ENCODE measurements at regions not wholly inside any gene's neighbourhood (a gene's known extent, or its start where the extent isn't known, plus 50 kb on each side); places are given as distances from the start of the nearest gene placed in this dataset.
"Not testable (repeated sequence)": the region's sequence is repeated elsewhere in the genome, so short reads cannot be mapped to it uniquely, and the experiment has no call there.

DNA sequence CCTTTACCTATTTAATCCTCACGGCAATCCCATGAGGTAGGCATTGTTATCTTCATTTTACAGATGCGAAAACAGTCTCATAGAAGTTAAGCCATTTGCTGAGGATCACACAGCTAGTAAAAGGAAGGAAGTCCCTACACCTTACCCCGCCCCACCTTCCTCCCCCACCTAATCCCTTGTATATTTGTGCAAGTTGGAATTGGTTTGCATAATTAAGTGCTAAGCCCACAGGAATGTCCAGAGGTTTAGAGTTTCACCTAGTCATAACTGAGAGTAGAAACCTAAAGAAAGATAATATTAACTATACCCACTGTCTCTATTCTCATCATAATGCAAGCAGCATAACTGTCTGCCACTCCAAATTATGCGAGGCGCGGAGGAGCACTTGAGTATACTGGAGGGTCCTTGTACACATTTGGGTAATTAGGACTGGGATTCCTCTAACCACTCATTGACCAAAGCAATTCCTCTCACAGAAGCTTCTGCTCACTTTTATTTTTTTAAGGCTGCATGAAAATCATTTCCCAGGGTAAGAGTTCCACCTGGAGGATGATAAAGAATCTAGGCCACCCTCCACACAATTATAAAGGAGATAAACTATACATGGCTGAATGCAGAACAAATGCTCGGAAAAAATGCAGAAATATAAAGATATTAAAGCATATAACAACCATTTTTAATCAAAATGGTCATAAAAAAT is 199.9 kb downstream of the FAM181B start:
- DNase-seq, result no peak

DNA sequence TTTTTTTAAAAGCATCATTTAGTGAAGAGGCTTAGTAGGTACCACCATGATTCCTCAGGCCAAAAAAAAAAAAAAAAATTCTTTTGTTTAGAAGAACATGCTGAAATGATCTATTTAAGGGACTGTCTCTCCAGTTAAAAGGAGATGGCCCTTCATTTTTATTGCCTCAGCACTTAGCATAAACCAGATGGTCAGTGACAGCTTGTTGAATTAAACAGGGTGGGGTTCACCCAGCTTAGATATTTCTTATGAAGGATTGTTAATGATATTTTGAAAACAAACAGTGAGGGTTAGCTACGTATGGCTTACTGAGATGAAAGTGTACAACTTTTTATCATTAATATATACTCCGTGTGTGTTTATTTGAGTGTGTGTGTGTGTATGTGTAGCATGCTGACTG is 203.7 kb downstream of the FAM181B start:
- no peak for DNase-seq

DNA sequence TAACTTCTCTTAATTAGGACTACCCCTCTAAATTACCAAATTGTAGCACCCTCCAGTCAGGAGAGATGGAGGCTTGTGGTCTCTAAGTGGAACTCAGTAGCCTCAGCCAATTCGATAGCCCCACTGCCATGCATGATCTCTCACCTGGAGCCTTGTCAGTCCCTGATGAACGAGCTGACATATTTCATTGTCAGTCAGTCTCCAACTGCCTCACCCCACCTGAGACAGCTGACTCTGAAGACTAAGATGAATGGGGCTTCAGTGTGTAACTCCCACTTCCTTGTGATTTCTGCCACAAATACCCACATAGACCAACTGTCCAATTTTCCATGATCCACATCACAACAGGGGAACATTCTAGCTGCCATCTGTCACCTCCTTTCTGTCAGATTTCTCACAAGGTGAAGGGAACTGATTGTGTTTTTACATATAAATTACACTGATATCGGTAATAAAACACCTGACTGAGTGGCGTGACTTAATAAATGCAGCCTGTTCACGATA is 206.5 kb downstream of the FAM181B start:
- DNase-seq, result no peak

DNA sequence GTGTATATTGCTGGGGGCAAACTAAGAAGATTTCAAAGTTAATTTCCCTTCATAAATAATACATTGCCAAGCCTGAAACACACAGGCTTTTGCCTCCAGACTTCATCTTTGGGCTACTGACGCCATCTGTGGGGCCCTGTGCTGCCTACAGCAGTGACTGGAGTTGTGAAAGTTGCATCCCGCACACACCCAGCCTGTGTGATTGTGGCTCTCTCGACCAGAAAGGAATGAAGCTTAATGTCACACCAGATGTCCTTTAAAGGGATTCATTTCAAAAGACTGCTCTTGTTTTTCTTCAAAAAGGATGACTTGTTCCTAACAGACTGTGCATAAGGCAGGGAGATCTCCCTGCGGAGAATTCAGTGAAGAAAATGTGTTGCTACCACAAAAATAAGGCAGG is 210.5 kb downstream of the FAM181B start:
- no peak for DNase-seq

DNA sequence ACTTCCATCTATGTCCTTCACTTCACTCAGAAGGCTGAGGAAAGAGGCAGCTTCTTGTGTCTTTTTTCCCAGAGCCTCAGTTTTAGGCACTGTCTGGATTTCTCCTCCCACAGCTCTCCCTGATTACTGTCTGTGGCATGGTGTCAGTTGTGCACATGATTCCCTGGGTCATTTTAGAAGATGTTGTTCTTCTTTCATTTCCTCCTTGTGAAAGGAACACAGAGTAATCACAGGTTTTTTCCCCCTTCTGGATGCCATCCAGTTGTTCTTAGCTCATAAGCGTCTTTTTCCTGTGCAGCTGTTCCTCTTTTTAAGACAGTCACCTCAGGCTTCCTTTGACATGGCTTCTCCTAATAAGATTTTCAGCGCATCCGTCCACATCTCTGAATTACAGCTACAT is 212.2 kb downstream of the FAM181B start:
- DNase-seq, result no peak

DNA sequence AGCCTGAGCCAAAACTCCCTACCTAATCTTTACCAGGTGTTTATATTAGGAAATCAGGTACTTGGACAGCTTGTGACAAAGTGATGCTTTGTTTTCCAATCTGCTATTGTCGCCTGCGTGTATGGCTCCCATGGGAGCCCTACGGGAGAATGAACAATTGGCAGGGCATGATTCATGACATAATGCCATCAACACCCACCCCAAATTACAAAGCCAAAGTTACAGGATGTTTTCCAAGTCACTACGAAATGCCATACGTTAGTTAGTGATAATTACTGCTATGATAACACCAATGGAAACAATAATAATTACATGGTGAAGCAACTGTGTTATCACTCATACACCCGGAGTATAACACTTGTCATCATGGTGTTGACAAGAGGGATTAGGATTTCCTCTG is 226.4 kb downstream of the FAM181B start:
- DNase-seq, result no peak

DNA sequence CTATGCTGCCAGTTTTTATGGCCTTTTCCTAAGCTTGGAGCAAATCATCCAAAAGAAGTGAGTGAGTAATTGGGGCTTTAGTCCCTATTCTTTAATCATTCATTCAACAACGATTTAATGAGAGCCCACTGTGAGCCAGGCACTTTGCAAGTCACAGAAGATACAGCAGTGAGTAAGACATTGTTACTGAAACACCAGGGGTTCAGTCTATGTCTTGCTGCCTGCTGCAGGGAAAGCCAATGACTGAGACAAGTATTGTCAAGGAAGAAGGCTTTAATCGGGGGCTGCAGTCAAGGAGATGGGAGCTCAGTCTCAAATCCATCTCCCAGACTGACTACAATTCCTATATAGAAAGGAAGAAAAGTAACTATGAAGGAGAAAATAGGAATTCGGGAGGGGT is 228.3 kb downstream of the FAM181B start:
- DNase-seq, result no peak

DNA sequence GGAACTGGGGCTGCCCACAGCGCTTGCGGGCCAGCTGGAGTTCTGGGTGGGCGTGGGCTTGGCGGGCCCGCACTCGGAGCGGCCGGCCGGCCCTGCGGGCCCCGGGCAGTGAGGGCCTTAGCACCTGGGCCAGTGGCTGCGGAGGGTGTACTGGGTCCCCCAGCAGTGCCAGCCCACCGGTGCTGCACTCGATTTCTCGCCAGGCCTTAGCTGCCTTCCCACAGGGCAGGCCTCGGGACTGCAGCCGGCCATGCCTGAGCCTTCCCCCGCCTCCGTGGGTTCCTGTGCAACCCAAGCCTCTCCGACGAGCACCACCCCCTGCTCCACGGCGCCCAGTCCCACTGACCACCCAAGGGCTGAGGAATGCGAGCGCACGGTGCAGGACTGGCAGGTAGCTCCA is 232.5 kb downstream of the FAM181B start:
- not testable (repeated sequence) for DNase-seq

DNA sequence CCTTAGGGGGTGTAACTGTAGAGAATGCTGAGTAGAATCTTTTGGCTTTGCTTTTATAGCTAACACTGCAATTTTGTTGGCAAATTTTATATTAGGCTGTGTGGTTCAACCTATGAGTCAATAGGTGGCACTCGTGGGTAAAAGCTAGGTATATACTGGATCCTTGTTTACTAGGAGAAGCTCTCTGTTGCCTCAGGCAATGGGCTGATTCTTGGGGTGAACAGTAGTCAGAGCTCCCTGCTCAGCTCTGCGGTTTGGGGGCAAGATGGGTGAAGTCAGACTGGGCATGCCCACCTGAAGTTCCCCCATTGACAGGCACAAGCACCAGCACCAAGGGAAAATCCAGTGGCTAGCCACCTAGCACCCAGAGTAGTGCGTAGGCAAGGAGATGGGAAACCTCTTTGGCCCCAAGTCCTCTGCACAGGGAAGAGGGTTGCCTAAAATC is 238.7 kb downstream of the FAM181B start:
- DNase-seq, result no peak

DNA sequence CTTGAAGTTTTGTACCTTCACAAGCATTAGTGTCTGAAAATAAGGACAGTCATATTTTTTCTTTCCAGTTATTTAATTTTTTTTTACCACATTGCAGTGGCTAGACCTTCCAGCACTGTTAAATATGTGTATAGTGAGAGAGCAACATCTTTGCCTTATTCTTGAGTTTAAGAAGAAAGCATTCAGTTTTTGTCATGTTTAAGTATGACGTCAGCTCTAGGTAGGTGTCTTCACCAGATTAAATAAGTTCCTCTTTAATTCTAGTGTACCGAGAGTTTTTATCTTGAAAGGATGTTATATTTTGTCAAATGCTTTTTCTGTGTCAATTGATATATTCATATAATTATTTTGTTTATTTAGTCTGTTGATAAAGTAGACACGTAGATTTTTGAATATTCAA is 258.8 kb downstream of the FAM181B start:
- DNase-seq, result no peak

DNA sequence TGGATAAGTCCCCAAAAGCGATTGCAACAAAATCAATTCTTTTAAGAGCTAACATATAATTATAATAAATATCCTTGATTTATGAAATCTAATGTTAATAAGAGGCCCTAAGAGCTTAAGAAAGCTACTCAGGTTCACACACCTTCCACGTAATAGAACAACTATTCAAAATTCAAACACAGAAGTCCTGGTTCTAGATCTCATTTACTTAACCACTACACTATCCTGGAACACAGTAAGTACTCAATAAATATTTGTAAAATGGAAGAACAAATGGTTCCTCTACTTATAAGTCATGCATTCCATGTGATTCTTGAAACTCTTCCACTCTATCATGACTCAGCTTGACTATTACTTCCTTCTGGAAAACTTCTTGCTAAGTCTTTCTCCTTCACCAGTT is 268.2 kb downstream of the FAM181B start:
- DNase-seq, result no peak

DNA sequence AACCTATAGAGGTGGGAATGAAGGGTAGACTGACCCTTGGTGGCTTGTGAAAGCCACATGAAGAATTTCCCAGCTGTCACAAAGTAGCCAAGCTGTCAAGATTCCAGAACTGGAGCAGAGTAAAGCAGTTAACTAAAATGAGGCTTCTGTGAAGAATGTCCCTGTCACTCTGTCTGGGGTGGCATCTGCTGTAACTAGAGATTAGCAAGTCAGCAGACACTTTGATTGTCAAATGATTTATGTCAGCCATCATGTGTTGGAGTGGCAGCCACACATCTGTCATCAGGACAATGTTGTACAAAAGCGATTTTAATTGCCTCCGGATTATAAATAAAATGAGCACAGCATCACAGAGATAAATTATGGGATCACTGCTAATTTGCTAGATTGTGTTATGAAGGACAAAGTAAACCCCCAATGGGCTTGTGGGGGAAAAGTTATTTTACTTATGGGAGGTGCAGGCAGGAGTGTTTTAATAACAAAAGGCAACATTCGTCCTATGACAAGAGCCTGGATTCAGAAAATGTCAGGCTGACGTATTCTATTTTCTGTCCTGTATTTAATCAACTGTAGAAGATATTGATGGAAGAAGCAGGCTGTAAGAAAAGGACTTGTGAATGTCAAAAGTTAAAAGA is 270.9 kb downstream of the FAM181B start:
- DNase-seq, result no peak

DNA sequence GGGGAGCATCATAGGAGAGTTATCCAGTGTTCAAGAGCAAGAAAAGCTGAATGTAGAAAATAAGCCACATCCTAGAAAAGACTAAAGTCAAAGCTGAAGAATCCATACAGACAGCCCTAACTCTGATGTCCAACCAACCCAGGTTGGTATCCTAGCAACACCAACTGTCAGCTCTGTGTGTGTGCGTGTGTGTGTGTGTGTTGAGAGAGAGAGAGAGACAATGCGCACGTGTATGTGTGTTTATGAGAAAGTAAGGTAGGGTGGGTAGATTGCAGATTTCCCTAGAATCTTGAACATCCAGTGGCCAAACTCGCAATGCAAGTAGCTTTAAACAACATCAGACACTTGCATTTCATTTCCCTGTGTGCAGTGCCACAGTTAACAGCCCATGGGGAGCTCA is 274.9 kb downstream of the FAM181B start:
- no peak for DNase-seq

DNA sequence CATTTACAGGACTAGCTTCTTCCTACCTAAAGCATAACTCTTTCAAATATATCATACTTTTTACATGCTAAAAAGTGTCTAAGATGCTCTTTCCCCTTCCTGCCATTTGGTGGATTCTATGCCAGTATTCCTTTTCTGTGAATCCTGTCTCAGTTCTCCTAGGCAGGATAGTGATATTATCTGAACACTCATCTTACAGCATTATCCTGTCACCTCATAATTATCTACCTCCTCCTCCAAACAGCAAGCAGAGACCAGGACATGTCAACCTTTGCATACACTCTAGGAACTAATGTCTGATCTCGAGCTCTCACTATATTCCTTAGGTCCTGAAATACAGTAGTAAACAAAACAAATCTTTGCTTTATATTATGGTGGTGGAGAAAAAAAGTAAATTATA is 275.5 kb downstream of the FAM181B start:
- DNase-seq, result no peak

DNA sequence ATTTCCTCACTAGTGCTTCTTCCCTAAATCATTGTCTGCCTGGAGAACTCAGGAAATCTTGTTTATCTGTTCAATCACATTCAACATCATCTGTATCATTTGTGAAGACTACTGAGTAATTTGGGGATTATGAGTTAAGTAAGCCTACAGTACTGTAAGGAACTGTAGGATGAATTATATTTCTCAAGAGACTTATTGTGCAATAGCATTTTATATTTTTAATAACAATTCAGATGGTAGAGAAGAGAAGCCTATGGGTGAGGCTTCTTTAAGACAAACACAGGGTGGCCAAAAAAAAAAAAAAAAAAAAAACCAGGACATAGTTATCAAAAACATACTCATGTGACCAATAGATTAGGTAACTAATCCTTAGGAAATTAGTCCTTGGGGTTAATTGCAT is 282.7 kb downstream of the FAM181B start:
- DNase-seq, result no peak

DNA sequence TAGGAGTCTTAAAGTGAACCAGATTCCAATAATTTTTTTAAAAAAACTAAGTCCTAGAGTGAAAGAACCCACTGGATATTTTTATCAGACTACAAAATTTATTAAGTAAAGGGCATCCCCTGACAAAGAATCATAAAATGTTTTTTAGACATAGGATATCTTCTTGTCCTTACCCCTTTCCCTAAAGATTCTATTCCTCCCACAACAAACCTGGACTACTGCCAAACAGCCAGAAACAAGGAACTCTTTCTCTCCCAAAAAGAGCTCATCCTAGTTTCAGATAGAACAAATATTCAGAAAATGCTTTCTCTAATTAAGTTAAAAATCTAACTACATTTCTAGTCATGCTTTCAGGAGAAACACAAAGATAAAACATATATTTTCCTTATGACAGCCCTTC is 327.1 kb downstream of the FAM181B start:
- DNase-seq, result no peak

DNA sequence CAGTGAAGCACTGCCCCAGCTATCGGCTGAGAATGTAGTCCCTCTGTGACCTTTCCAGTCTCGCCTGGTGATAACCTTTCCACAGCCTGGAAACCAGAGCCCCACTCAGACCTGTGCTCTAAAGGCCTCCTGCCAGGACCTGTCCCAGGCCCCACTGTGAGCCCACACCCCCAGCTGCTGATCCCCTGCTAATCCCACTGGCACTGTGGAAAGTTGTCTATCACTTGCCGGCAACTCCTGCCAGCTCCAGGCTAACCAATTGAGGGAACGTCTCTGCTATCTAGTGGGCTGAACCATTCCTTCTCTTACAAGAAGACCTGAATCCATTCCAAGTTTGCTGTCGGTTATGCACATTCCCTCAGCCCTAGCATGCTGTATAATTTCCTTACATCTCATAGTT is 328.2 kb downstream of the FAM181B start:
- no peak for DNase-seq

DNA sequence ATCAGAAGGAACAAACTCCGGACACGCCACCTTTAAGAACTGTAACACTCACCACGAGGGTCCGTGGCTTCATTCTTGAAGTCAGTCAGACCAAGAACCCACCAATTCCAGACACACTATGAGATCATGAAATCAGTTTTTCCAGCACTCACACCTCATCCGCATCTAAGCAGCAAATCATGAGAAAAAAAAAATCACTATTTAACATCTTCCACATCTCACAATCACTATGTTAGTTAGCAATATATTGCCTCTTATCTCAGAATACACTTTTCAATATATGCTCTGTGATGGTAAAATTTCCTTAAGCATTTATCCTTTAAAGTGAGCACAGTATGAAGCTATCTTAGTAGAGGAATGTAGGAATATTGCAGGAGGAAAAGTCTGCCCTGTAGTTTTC is 328.7 kb downstream of the FAM181B start:
- DNase-seq, result no peak

DNA sequence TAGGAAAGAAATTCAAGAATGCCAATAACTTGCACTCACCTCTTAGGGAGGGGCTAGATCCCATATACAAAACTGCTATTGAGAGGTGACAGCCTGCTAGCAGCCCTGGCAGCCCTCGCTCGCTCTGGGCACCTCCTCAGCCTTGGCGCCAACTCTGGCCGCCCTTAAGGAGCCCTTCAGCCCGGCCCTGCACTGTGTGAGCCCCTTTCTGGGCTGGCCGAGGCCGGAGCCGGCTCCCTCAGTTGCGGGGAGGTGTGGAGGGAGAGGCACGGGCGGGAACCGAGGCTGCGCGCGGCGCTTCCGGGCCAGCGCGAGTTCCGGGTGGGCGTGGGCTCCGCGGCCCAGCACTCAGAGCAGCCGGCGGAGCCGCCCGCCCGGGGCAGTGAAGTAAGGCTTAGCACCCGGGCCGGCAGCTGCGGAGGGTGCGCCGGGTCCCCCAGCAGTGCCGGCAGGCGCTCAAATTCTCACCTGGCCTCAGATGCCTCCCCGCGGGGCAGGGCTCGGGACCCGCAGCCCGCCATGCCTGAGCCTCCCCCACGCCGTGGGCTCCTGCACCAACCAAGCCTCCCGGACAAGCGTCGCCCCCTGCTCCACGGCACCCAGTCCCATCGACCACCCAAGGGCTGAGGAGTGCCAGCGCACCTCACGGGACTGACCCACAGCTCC is 329.9 kb downstream of the FAM181B start:
- no peak for DNase-seq

DNA sequence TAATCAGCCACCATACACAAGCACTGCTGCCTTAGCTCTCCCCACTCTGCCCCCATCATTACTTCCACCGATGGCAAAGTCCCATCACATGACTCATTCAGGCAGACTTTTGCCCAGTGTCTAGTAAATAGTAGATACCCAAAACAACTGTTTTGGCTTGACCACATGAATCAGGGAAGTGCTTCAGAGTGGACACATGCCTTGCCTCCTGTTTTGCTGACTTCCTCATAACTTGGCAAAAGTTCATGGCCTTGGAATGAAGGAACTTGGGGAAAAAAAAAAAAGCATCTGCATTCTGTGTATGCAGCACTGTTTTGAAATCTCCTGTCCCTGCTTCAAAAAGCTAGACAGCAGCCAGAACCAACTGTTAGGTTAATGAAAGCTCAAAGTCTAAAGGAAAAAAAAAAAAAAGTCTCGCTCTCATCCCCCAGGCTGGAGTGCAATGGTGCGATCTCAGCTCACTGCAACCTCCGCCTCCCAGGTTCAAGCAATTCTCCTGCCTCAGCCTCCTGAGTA is 335.3 kb downstream of the FAM181B start:
- DNase-seq, result no peak

DNA sequence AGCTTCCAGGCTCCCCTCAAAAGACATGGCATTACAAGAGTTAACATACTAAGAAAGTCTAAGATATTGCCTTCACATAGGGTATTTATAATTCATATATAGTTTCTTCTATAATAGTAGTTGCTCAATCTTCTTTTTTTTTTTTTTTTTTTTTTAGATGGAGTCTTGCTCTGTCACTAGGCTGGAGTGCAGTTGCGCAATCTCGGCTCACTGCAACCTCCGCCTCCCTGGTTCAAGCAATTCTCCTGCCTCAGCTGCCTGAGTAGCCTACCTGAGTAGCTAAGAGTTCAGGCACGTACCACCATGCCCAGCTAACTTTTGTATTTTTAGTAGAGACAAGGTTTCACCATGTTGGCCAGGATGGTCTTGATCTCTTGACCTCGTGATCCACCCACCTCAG is 337.0 kb downstream of the FAM181B start:
- not testable (repeated sequence) for DNase-seq

DNA sequence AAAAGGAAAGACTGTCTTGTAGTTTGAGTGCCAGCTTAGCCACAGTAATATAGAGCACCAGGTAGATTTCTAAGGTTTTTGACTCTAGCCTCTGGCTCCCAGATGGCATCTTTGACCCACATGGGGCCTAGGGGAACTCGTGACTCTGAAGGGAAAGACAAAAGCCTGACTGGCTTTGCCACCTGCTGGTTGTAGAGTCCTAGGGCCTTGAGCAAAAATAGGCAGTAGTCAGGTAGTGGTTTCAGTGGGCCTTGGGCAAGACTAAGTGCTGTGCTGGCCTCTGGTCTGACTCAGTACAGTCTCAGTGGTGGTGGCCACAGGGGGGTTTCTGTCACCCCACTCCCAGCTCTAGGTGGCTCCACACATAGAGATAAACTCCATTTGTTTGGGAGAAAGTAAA is 349.4 kb downstream of the FAM181B start:
- DNase-seq, result no peak

DNA sequence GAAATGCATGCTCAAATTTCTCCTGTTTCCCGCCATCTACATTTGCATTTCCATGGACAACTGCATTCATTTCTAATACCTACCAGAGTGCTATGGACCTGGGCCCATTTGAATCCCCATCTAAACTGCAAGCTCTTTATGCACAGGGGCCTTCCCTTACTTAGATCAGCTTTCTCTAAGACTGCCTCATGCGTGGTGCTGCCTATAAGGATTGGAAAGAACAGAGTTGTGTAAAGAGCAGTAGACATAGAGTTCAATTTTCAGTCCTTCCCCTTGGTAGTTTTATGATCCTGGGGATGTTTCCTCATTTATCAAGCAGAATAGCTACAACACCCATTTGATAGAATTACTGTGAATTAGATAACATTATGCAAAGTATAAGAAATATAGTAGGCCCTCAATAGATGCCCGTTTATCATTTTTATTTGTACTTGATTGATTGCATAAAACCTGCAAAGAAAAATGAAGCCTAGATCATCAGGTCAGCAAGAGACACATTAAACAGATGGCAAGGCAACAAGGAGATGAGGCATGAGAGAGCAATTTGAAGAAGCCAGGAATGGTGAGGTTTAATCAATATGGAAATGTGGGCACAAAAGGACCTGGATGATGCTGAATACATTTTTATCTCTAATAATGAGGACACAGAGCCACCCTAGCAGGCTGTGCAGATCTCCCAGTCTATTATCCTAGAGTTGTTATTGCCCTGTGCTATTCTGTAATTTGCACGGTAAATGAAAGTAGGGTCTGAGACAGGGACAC is 359.7 kb downstream of the FAM181B start:
- DNase-seq, result no peak

Measured in fibroblast of skin of right biceps (primary cell).